IMR-90 (cell line): ENCODE measurements at regions not wholly inside any gene's neighbourhood (a gene's known extent, or its start where the extent isn't known, plus 50 kb on each side); places are given as distances from the start of the nearest gene placed in this dataset.

Experiments used
- ATAC-seq: fragments of 200-7000 bp; cut with Tn5 transposase; 2 replicates; pipeline ENCODE4 v1.9.1; 2020; ENCODE audit warnings: low read depth, mild to moderate bottlenecking, moderate library complexity
- BruUV-seq: library from RNA; stranded (reverse); fragments of 400-500 nt; replicated peaks from 2 replicates; lab custom pipeline; 2021; lab: Mats Ljungman, UMichigan
- CTCF ChIA-PET: fragments of 300-600 bp; formaldehyde crosslinking; extraction: SDS; loops from one replicate; lab custom pipeline; 2021; ENCODE audit warnings: antibody characterized with exemption; lab: Yijun Ruan, JAX
- POLR2A ChIA-PET: fragments of 300-600 bp; sonication (Branson Sonifier 250); formaldehyde crosslinking; loops from one replicate; lab custom pipeline; 2022; ENCODE audit warnings: antibody characterized with exemption; ENCODE audit not compliant: unreplicated experiment; lab: Charles Lee
- DNase-seq: peaks from one replicate; pipeline ENCODE4 v3.0.0; 2013
- H2AFZ ChIP-seq: replicated peaks from 2 replicates; pipeline ENCODE3; 2013; ENCODE audit warnings: low read length, mild to moderate bottlenecking; ENCODE audit not compliant: poor library complexity
- H2AK5ac ChIP-seq: 2 replicates; pipeline ENCODE4 v1.6.1; 2013; ENCODE audit warnings: low read depth, low read length, inconsistent platforms
- H2AK9ac ChIP-seq: replicated peaks from 2 replicates; pipeline ENCODE3; 2013; ENCODE audit warnings: mild to moderate bottlenecking, low read depth, low read length, moderate library complexity; ENCODE audit not compliant: poor library complexity
- H2BK120ac ChIP-seq: 2 replicates; pipeline ENCODE4 v1.6.1; 2013; ENCODE audit warnings: low read depth, low read length, inconsistent platforms
- H2BK15ac ChIP-seq: 3 replicates; pipeline ENCODE4 v1.6.1; 2013; ENCODE audit warnings: low read depth, low read length, inconsistent platforms
- H2BK20ac ChIP-seq: 2 replicates; pipeline ENCODE4 v1.6.1; 2013; ENCODE audit warnings: low read depth, mild to moderate bottlenecking, inconsistent platforms, low read length, moderate library complexity
- H2BK5ac ChIP-seq: 2 replicates; pipeline ENCODE4 v1.6.1; 2013; ENCODE audit warnings: mild to moderate bottlenecking, low read depth, low read length, inconsistent platforms; ENCODE audit not compliant: poor library complexity, severe bottlenecking
- H3K14ac ChIP-seq: replicated peaks from 2 replicates; pipeline ENCODE4 v1.6.1; 2013; ENCODE audit warnings: low read depth, low read length, inconsistent platforms
- H3K18ac ChIP-seq: 2 replicates; pipeline ENCODE4 v1.6.1; 2013; ENCODE audit warnings: low read depth, low read length, control low read depth
- H3K23ac ChIP-seq: 2 replicates; pipeline ENCODE4 v1.6.1; 2013; ENCODE audit warnings: low read depth, low read length, inconsistent platforms
- H3K27ac ChIP-seq: 2 replicates; pipeline ENCODE4 v1.5.1; 2013; ENCODE audit warnings: mild to moderate bottlenecking, control low read depth, low read length; ENCODE audit not compliant: insufficient read depth
- H3K27me3 ChIP-seq: 2 replicates; pipeline ENCODE4 v1.6.1; 2013; ENCODE audit warnings: low read length; ENCODE audit not compliant: control insufficient read depth, insufficient read depth
- H3K36me3 ChIP-seq: 2 replicates; pipeline ENCODE4 v1.6.1; 2013; ENCODE audit warnings: low read length, mixed read lengths; ENCODE audit not compliant: control insufficient read depth, insufficient read depth
- H3K4ac ChIP-seq: 2 replicates; pipeline ENCODE4 v1.6.1; 2013; ENCODE audit warnings: low read depth, low read length, inconsistent platforms
- H3K4me1 ChIP-seq: 2 replicates; pipeline ENCODE4 v1.6.1; 2013; ENCODE audit warnings: low read length, mixed read lengths; ENCODE audit not compliant: control insufficient read depth, insufficient read depth
- H3K4me2 ChIP-seq: 2 replicates; pipeline ENCODE4 v1.6.1; 2013; ENCODE audit warnings: low read depth, mild to moderate bottlenecking, control low read depth, low read length, moderate library complexity
- H3K4me3 ChIP-seq: 2 replicates; pipeline ENCODE4 v1.5.1; 2013; ENCODE audit warnings: low read depth, mild to moderate bottlenecking, control low read depth, low read length, moderate library complexity; ENCODE audit not compliant: insufficient read depth
- H3K56ac ChIP-seq: 2 replicates; pipeline ENCODE4 v1.6.1; 2013; ENCODE audit warnings: low read length, inconsistent platforms; ENCODE audit not compliant: insufficient read depth; ENCODE audit errors: extremely low read depth
- H3K79me1 ChIP-seq, 2 experiments: 2 replicates each; pipeline ENCODE4 v1.6.1; 2013; ENCODE audit warnings: low read length in 2 of 2, inconsistent platforms in 1 of 2, low read depth in 1 of 2
- H3K9ac ChIP-seq: 2 replicates; pipeline ENCODE4 v1.6.1; 2013; ENCODE audit warnings: low read depth, low read length, control low read depth
- H3K9me1 ChIP-seq: 2 replicates; pipeline ENCODE4 v1.6.1; 2013; ENCODE audit warnings: low read length, inconsistent platforms; ENCODE audit not compliant: insufficient read depth
- H3K9me3 ChIP-seq: 2 replicates; pipeline ENCODE4 v1.6.1; 2013; ENCODE audit warnings: low read length; ENCODE audit not compliant: control insufficient read depth, insufficient read depth
- H4K20me1 ChIP-seq: 2 replicates; pipeline ENCODE4 v1.6.1; 2013; ENCODE audit warnings: low read length, inconsistent platforms; ENCODE audit not compliant: insufficient read depth
- H4K5ac ChIP-seq: 2 replicates; pipeline ENCODE4 v1.6.1; 2013; ENCODE audit warnings: mild to moderate bottlenecking, low read depth, low read length, control low read depth
- H4K8ac ChIP-seq, 2 experiments: 2 replicates each; pipeline ENCODE4 v1.6.1; 2013; ENCODE audit warnings: low read depth in 2 of 2, low read length in 2 of 2, control low read depth in 1 of 2, inconsistent platforms in 1 of 2
- H4K91ac ChIP-seq: 2 replicates; pipeline ENCODE4 v1.6.1; 2013; ENCODE audit warnings: low read depth, low read length, inconsistent platforms; ENCODE audit not compliant: insufficient read depth
- CHD1 ChIP-seq: IDR thresholded peaks from 2 replicates; pipeline ENCODE4 v1.6.1; 2012; ENCODE audit warnings: low read depth, low read length, improper control_type of control experiment
- MAZ ChIP-seq: IDR thresholded peaks from 2 replicates; pipeline ENCODE4 v1.6.1; 2012; ENCODE audit warnings: low read depth, mild to moderate bottlenecking, low read length, improper control_type of control experiment, moderate library complexity, borderline replicate concordance
- MXI1 ChIP-seq: IDR thresholded peaks from 2 replicates; pipeline ENCODE4 v1.6.1; 2012; ENCODE audit warnings: low read depth, mild to moderate bottlenecking, low read length, moderate library complexity, borderline replicate concordance
- NFE2L2 ChIP-seq: fragments of 150-350 bp; IDR thresholded peaks from 2 replicates; pipeline ENCODE4 v1.6.1; 2016; ENCODE audit warnings: low read depth, mild to moderate bottlenecking, low read length
- POLR2A ChIP-seq: IDR thresholded peaks from 2 replicates; pipeline ENCODE4 v1.6.1; 2012; ENCODE audit warnings: mild to moderate bottlenecking, low read depth, low read length
- RCOR1 ChIP-seq: IDR thresholded peaks from 2 replicates; pipeline ENCODE4 v1.6.1; 2012; ENCODE audit warnings: mild to moderate bottlenecking, low read length, improper control_type of control experiment; ENCODE audit not compliant: insufficient replicate concordance
- RFX5 ChIP-seq: IDR thresholded peaks from 2 replicates; pipeline ENCODE4 v1.8.0; 2012; ENCODE audit warnings: low read depth, mild to moderate bottlenecking, low read length, moderate library complexity
- WGBS, 2 experiments: methylation state at CpG; one replicate each; pipeline versions ENCODE4 v1.1.5 to v1.1.7; 2013; ENCODE audit warnings: missing lambda C conversion rate in 2 of 2; ENCODE audit not compliant: insufficient read length in 1 of 2; ENCODE audit errors: extremely low coverage in 2 of 2; 5-methylcytosine and 5-hydroxymethylcytosine counted together
- dilution Hi-C: fragments of 300-500 bp; cut with HindIII; formaldehyde crosslinking; loops from one replicate; pipeline ENCODE4 v1.14.3; 2018; ENCODE audit warnings: low sequenced_read_pairs; ENCODE audit not compliant: unreplicated experiment
- in situ Hi-C: fragments of 300-500 bp; cut with MboI; formaldehyde crosslinking; loops from 3 replicates; pipeline ENCODE4 v1.14.3; 2019; ENCODE audit warnings: low sequenced_read_pairs, inconsistent platforms, mixed read lengths
- intact Hi-C: fragments of 100-400 bp; cut with micrococcal nuclease; formaldehyde crosslinking; loops from 2 replicates; pipeline ENCODE4 v1.10.0; 2022

DNA sequence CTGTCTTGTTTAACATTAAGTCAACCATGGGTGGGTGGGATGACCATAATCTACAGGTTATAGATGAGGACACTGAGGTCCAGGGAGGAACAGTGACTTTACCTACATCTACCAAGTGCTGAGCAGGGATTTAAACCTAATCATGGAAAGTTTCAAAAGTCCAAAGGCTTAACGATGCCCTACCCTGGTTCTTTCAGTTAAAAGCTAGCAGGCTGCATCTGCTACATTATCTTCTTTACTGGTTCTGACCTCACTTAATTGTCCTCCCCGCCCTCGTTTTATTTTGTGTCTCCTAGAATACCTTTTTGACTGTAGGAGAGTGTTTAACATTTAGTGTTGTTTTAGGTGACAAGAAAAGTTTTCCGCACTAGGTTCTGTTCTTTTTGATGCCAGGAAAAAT is 735.2 kb downstream of the TLR4 start:
- Histone ChIP-seq H2AK9ac (no peak overlapping the region), H3K4ac (no peak overlapping the region), H2BK20ac (no peak overlapping the region), H3K9me1 (no peaks in the 10 kb centered on the region), H3K4me1 (no peaks in the 10 kb centered on the region), H3K18ac (no peak overlapping the region), H2BK5ac (no peak overlapping the region), H4K8ac (no peak overlapping the region), H3K9ac (no peak overlapping the region), H3K27me3 (no peaks in the 10 kb centered on the region), H3K27ac (no peak overlapping the region), H3K9me3 (peaks cover 6% of the 10 kb centered on the region), H3K14ac (no peak overlapping the region), H3K56ac (no peak overlapping the region), H2BK15ac (no peak overlapping the region), H2BK120ac (no peak overlapping the region), H3K79me1 (no peaks in the 10 kb centered on the region), H4K5ac (no peak overlapping the region), H4K20me1 (no peaks in the 10 kb centered on the region), H2AK5ac (no peak overlapping the region), H4K91ac (no peak overlapping the region), H3K23ac (no peak overlapping the region), H3K36me3 (no peaks in the 10 kb centered on the region), H2AFZ (no peak overlapping the region), H3K4me3 (no peak overlapping the region), H3K4me2 (no peak overlapping the region)
- intact Hi-C loops: no loop called here
- TF ChIP-seq POLR2A (no peak), NFE2L2 (no peak), MXI1 (no peak), CHD1 (no peak), RCOR1 (no peak), RFX5 (no peak), MAZ (no peak)
- BruUV-seq: no TSS peak
- no peak for DNase-seq
- ChIA-PET POLR2A (no interaction called here), CTCF (no interaction called here)
- in situ Hi-C loops: no loop called here
- no peak for ATAC-seq
- WGBS, 2 experiments: no CpG with 5 or more reads among the region's 4 CpGs
- dilution Hi-C loops: no loop called here
